Neural cell (in vitro differentiated cells): ENCODE measurements at regions not wholly inside any gene's neighbourhood (a gene's known extent, or its start where the extent isn't known, plus 50 kb on each side); places are given as distances from the start of the nearest gene placed in this dataset.

Experiments
- EP300 ChIP-seq: fragments of 450-650 bp; conservative IDR thresholded peaks from 2 replicates; pipeline ENCODE4 v1.6.1; 2014; ENCODE audit warnings: antibody characterized with exemption, mild to moderate bottlenecking, moderate library complexity; ENCODE audit not compliant: poor library complexity, severe bottlenecking
- EZH2 ChIP-seq: fragments of 200-600, 300-800 bp; shearing (Covaris generic), sonication (generic); IDR thresholded peaks from 2 replicates; pipeline ENCODE4 v1.6.1; 2014; ENCODE audit warnings: antibody characterized with exemption, low read length, borderline replicate concordance, mild to moderate bottlenecking; ENCODE audit not compliant: insufficient read depth, poor library complexity, severe bottlenecking
- MXI1 ChIP-seq: fragments of 450-650 bp; conservative IDR thresholded peaks from 2 replicates; pipeline ENCODE4 v1.6.1; 2014; ENCODE audit warnings: antibody characterized with exemption, mild to moderate bottlenecking; ENCODE audit not compliant: poor library complexity, severe bottlenecking
- POLR2AphosphoS5 ChIP-seq: IDR thresholded peaks from 2 replicates; pipeline ENCODE4 v1.6.1; 2012
- RAD21 ChIP-seq: fragments of 450-650 bp; conservative IDR thresholded peaks from 2 replicates; pipeline ENCODE4 v1.6.1; 2014; ENCODE audit warnings: antibody characterized with exemption, mild to moderate bottlenecking, moderate library complexity
- SMC3 ChIP-seq: fragments of 450-650 bp; conservative IDR thresholded peaks from 2 replicates; pipeline ENCODE4 v1.6.1; 2014; ENCODE audit warnings: antibody characterized with exemption, mild to moderate bottlenecking, moderate library complexity; ENCODE audit not compliant: poor library complexity
- TAF1 ChIP-seq: IDR thresholded peaks from 2 replicates; pipeline ENCODE4 v1.6.1; 2012; ENCODE audit warnings: low read depth
- TF ChIP-seq, protein P1 (sequence below): fragments of 450-650 bp; IDR thresholded peaks from 2 replicates; pipeline ENCODE4 v1.5.1; 2014; ENCODE audit warnings: antibody characterized with exemption, mild to moderate bottlenecking, moderate library complexity; ENCODE audit not compliant: poor library complexity, severe bottlenecking
- TF ChIP-seq, protein P2 (sequence below): IDR thresholded peaks from 2 replicates; pipeline ENCODE4 v1.6.1; 2012; ENCODE audit warnings: borderline replicate concordance

DNA sequence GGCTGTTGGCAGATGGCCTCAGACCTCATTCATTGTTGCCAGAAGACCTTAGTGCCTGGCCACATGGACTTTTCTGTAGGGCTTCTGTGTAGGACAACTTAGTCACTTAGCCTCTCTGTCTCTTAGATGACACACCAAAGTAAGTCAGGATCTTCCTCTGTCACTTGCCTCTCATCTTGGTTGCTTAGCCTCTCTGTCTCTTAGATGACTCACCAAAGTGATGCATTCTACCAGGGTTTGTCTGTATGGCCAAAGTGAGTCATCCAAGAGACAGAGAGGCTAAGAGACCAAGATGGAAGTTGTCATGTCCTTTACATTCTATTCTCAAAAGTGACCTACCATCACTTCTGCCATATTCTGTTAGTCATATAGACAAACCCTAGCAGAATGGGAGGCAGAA lies 255.9 kb upstream of the DEFB112 start:
- TF ChIP-seq, protein P1, sequence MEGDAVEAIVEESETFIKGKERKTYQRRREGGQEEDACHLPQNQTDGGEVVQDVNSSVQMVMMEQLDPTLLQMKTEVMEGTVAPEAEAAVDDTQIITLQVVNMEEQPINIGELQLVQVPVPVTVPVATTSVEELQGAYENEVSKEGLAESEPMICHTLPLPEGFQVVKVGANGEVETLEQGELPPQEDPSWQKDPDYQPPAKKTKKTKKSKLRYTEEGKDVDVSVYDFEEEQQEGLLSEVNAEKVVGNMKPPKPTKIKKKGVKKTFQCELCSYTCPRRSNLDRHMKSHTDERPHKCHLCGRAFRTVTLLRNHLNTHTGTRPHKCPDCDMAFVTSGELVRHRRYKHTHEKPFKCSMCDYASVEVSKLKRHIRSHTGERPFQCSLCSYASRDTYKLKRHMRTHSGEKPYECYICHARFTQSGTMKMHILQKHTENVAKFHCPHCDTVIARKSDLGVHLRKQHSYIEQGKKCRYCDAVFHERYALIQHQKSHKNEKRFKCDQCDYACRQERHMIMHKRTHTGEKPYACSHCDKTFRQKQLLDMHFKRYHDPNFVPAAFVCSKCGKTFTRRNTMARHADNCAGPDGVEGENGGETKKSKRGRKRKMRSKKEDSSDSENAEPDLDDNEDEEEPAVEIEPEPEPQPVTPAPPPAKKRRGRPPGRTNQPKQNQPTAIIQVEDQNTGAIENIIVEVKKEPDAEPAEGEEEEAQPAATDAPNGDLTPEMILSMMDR, result no peak
- no peak for TF ChIP-seq EZH2
- TF ChIP-seq POLR2AphosphoS5, result no peak
- no peak for TF ChIP-seq SMC3
- TF ChIP-seq TAF1, result no peak
- TF ChIP-seq RAD21, result no peak
- no peak for TF ChIP-seq EP300
- TF ChIP-seq, protein P2, sequence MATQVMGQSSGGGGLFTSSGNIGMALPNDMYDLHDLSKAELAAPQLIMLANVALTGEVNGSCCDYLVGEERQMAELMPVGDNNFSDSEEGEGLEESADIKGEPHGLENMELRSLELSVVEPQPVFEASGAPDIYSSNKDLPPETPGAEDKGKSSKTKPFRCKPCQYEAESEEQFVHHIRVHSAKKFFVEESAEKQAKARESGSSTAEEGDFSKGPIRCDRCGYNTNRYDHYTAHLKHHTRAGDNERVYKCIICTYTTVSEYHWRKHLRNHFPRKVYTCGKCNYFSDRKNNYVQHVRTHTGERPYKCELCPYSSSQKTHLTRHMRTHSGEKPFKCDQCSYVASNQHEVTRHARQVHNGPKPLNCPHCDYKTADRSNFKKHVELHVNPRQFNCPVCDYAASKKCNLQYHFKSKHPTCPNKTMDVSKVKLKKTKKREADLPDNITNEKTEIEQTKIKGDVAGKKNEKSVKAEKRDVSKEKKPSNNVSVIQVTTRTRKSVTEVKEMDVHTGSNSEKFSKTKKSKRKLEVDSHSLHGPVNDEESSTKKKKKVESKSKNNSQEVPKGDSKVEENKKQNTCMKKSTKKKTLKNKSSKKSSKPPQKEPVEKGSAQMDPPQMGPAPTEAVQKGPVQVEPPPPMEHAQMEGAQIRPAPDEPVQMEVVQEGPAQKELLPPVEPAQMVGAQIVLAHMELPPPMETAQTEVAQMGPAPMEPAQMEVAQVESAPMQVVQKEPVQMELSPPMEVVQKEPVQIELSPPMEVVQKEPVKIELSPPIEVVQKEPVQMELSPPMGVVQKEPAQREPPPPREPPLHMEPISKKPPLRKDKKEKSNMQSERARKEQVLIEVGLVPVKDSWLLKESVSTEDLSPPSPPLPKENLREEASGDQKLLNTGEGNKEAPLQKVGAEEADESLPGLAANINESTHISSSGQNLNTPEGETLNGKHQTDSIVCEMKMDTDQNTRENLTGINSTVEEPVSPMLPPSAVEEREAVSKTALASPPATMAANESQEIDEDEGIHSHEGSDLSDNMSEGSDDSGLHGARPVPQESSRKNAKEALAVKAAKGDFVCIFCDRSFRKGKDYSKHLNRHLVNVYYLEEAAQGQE, result no peak
- no peak for TF ChIP-seq MXI1
